Erythroblast (primary cell): ENCODE measurements at regions not wholly inside any gene's neighbourhood (a gene's known extent, or its start where the extent isn't known, plus 50 kb on each side); places are given as distances from the start of the nearest gene placed in this dataset.

Experiments used
- GATA1 ChIP-seq: IDR thresholded peaks from 2 replicates; pipeline ENCODE4 v1.6.1; 2011; ENCODE audit warnings: low read depth, mild to moderate bottlenecking, control low read depth, low read length, moderate library complexity
- POLR2A ChIP-seq: IDR thresholded peaks from 2 replicates; pipeline ENCODE4 v1.6.1; 2011; ENCODE audit warnings: mild to moderate bottlenecking, low read length

DNA sequence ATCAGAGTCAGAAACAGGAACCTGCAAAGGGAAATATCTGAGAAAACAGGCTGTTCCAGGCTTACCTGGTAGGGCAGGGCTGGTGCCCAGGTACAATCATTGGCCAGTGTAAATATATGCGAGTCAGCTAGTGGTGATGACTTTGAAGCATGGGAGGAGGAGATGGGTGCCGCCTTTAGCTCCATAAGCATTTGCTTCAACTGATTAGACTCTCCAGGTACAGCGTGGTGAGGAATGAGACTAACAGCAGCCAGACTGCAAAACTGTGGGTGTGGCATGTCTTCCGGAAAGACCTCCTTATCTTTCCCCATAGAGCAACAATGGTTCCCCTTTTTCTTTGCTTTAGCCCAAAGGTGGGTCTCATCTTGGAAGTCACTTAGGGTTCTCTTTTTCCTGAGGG lies 137.2 kb downstream of the LRIG2 start:
- TF ChIP-seq POLR2A (no peak), GATA1 (no peak)
